ENCODE measurements at regions not wholly inside any gene's neighbourhood (a gene's known extent, or its start where the extent isn't known, plus 50 kb on each side); places are given as distances from the start of the nearest gene placed in this dataset.

GRCh38 chr5:93184041-93184440, 397.0 kb downstream of the NR2F1-AS1 start:
- no peaks in the 10 kb centered on the region for H3K27me3 Mint-ChIP-seq (ENCODE audit: unreplicated experiment)
- H3K9me3 Mint-ChIP-seq (ENCODE audit: low read depth, unreplicated experiment): peaks cover 4% of the 10 kb centered on the region
- no peak overlapping the region for H3K4me3 Mint-ChIP-seq (ENCODE audit: low read depth, unreplicated experiment)
- intact Hi-C loops (cut with micrococcal nuclease; ENCODE audit: unreplicated experiment): no loop called here
- CTCF ChIA-PET: no interaction called here
- H3K36me3 Mint-ChIP-seq (ENCODE audit: insufficient read depth, unreplicated experiment): no peaks in the 10 kb centered on the region
- no peak for DNase-seq
- peaks cover 28% of the 10 kb centered on the region for H3K4me1 Mint-ChIP-seq (ENCODE audit: low read depth, unreplicated experiment)
- no peak for TF ChIP-seq CTCF (IDR thresholded peaks at IDR 0.05; ENCODE audit: unreplicated experiment)
- H3K27ac Mint-ChIP-seq (ENCODE audit: unreplicated experiment): no peak overlapping the region
- BruUV-seq (replicated peaks): no TSS peak

GRCh38 chr5:93179466-93179865, 401.6 kb downstream of the NR2F1-AS1 start:
- Mint-ChIP-seq H3K36me3 (ENCODE audit: insufficient read depth, unreplicated experiment) (no peaks in the 10 kb centered on the region), H3K4me3 (ENCODE audit: low read depth, unreplicated experiment) (no peak overlapping the region), H3K27ac (ENCODE audit: unreplicated experiment) (no peak overlapping the region), H3K4me1 (ENCODE audit: low read depth, unreplicated experiment) (no peaks in the 10 kb centered on the region), H3K27me3 (ENCODE audit: unreplicated experiment) (no peaks in the 10 kb centered on the region), H3K9me3 (ENCODE audit: low read depth, unreplicated experiment) (peaks cover 7% of the 10 kb centered on the region)
- no peak for DNase-seq
- BruUV-seq (replicated peaks): no TSS peak
- no peak for TF ChIP-seq CTCF (IDR thresholded peaks at IDR 0.05; ENCODE audit: unreplicated experiment)
- intact Hi-C loops (cut with micrococcal nuclease; ENCODE audit: unreplicated experiment): no loop called here
- CTCF ChIA-PET: interaction anchor here (0.5 kb wide), 1 partner anchor 247 kb away, joined by 4 read pairs; no protein-coding TSS in a partner anchor

GRCh38 chr5:93174930-93175329, 406.1 kb downstream of the NR2F1-AS1 start:
- Mint-ChIP-seq H3K36me3 (ENCODE audit: insufficient read depth, unreplicated experiment) (no peaks in the 10 kb centered on the region), H3K27me3 (ENCODE audit: unreplicated experiment) (no peaks in the 10 kb centered on the region), H3K4me3 (ENCODE audit: low read depth, unreplicated experiment) (no peak overlapping the region), H3K27ac (ENCODE audit: unreplicated experiment) (no peak overlapping the region), H3K4me1 (ENCODE audit: low read depth, unreplicated experiment) (no peaks in the 10 kb centered on the region), H3K9me3 (ENCODE audit: low read depth, unreplicated experiment) (peaks cover 14% of the 10 kb centered on the region)
- TF ChIP-seq CTCF (IDR thresholded peaks at IDR 0.05; ENCODE audit: unreplicated experiment): no peak
- no peak for DNase-seq
- CTCF ChIA-PET: interaction anchor here (1.1 kb wide), 1 partner anchor 48 kb away, joined by 3 read pairs; no protein-coding TSS in a partner anchor
- intact Hi-C loops (cut with micrococcal nuclease; ENCODE audit: unreplicated experiment): no loop called here
- BruUV-seq (replicated peaks): no TSS peak

GRCh38 chr5:93165559-93165958, 415.5 kb downstream of the NR2F1-AS1 start:
- Mint-ChIP-seq H3K4me3 (ENCODE audit: low read depth, unreplicated experiment) (no peak overlapping the region), H3K27me3 (ENCODE audit: unreplicated experiment) (no peaks in the 10 kb centered on the region), H3K36me3 (ENCODE audit: insufficient read depth, unreplicated experiment) (peaks cover 5% of the 10 kb centered on the region), H3K9me3 (ENCODE audit: low read depth, unreplicated experiment) (peaks cover 7% of the 10 kb centered on the region), H3K4me1 (ENCODE audit: low read depth, unreplicated experiment) (peaks cover 21% of the 10 kb centered on the region), H3K27ac (ENCODE audit: unreplicated experiment) (no peak overlapping the region)
- intact Hi-C loops (cut with micrococcal nuclease; ENCODE audit: unreplicated experiment): loop anchor here (10.0 kb wide), 1 partner anchor 189 kb away; no protein-coding TSS in a partner anchor
- DNase-seq: no peak
- CTCF ChIA-PET: interaction anchor here (0.6 kb wide), 1 partner anchor 10 kb away, joined by 3 read pairs; no protein-coding TSS in a partner anchor
- BruUV-seq (replicated peaks): no TSS peak
- no peak for TF ChIP-seq CTCF (IDR thresholded peaks at IDR 0.05; ENCODE audit: unreplicated experiment)
